ENCODE measurements at regions not wholly inside any gene's neighbourhood (a gene's known extent, or its start where the extent isn't known, plus 50 kb on each side); places are given as distances from the start of the nearest gene placed in this dataset.
"Not testable (repeated sequence)": the region's sequence is repeated elsewhere in the genome, so short reads cannot be mapped to it uniquely, and the experiment has no call there.

DNA sequence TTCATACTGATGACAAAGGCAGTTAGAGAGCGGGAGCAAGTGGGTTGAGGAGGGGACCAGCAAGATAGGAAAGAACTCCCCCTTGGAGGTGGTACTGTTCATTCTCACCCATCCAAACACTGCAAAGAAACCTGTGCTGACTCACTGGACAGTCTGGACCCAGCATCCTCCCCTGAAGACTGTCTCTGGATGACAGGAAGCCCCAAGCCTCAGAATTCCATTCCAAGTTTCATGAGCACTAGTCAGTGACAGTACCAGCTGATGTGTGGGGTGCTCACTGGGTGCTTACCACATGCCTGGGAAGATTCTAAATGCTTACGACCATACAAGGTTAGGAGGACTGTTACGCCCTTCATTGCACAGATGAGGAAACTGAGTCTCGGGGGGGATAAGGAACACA is 160.9 kb downstream of the IGLL1 start:
- H3F3A ChIP-seq (ENCODE audit: insufficient read depth, low read length), result no peaks in the 10 kb centered on the region
- TF ChIP-seq EZH2 (optimal IDR thresholded peaks at IDR 0.05; ENCODE audit: low read depth, low read length) (no peak), EZH2phosphoT487 (IDR thresholded peaks at IDR 0.05; ENCODE audit: low read length) (no peak)
- TF ChIP-seq, protein P1, sequence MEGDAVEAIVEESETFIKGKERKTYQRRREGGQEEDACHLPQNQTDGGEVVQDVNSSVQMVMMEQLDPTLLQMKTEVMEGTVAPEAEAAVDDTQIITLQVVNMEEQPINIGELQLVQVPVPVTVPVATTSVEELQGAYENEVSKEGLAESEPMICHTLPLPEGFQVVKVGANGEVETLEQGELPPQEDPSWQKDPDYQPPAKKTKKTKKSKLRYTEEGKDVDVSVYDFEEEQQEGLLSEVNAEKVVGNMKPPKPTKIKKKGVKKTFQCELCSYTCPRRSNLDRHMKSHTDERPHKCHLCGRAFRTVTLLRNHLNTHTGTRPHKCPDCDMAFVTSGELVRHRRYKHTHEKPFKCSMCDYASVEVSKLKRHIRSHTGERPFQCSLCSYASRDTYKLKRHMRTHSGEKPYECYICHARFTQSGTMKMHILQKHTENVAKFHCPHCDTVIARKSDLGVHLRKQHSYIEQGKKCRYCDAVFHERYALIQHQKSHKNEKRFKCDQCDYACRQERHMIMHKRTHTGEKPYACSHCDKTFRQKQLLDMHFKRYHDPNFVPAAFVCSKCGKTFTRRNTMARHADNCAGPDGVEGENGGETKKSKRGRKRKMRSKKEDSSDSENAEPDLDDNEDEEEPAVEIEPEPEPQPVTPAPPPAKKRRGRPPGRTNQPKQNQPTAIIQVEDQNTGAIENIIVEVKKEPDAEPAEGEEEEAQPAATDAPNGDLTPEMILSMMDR (IDR thresholded peaks at IDR 0.05; ENCODE audit: low read length), result no peak
- H3K9ac ChIP-seq (ENCODE audit: low read length), result no peak overlapping the region
- H3K9me2 ChIP-seq (replicated peaks; ENCODE audit: insufficient read depth, low read length), result no peaks in the 10 kb centered on the region
- H4K20me1 ChIP-seq (ENCODE audit: insufficient read depth, low read length), result no peaks in the 10 kb centered on the region
- DNase-seq, result no peak
- H3K4me2 ChIP-seq (ENCODE audit: low read depth, low read length), result no peak overlapping the region
- H3K4me1 ChIP-seq (ENCODE audit: low read length), result no peaks in the 10 kb centered on the region
- no peaks in the 10 kb centered on the region for H3K9me3 ChIP-seq (replicated peaks; ENCODE audit: insufficient read depth, low read length)
- no peak overlapping the region for H3K27ac ChIP-seq (ENCODE audit: low read length)
- H3K79me2 ChIP-seq (ENCODE audit: low read length), result no peaks in the 10 kb centered on the region
- no peak overlapping the region for H3K4me3 ChIP-seq (ENCODE audit: low read length)
- H3K27me3 ChIP-seq (replicated peaks; ENCODE audit: insufficient read depth, low read length), result peaks cover 16% of the 10 kb centered on the region
- H3K36me3 ChIP-seq (replicated peaks; ENCODE audit: insufficient read depth, low read length), result no peaks in the 10 kb centered on the region
- no peak overlapping the region for H2AFZ ChIP-seq (ENCODE audit: low read length)

DNA sequence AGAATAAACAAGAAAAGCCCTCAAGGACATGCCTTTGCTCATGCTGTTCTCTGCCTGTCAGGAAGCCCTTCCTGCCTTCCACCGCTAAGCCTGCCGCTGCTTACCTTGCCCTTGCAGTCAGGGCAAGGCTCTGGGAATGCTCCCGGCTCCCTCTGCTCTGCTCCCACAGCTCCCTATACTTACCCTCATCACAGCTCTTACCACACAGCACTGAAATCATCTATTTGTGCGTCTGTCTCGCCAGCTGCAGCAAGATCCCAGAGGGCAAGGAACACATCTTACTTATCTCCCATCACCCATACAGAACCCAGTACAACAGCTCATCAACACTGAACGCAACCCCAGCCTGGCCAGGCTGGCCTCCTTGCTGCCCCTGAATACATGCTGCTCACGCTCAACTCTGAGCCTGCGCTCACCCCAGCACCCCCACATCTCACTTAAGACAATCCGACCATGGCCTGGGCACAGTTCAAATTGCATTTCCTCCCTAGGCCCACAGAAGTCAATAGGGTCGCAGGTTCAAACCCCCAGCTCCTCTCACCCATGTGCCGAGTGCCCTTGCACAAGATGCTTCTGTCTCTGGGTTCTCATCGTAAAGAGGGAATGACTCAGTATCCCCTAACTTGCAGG is 161.8 kb downstream of the IGLL1 start:
- H3K4me3 ChIP-seq (ENCODE audit: low read length), result no peak overlapping the region
- no peak overlapping the region for H3K4me2 ChIP-seq (ENCODE audit: low read depth, low read length)
- H3K27ac ChIP-seq (ENCODE audit: low read length), result no peak overlapping the region
- H3K9me2 ChIP-seq (replicated peaks; ENCODE audit: insufficient read depth, low read length), result no peaks in the 10 kb centered on the region
- DNase-seq, result no peak
- H4K20me1 ChIP-seq (ENCODE audit: insufficient read depth, low read length), result no peaks in the 10 kb centered on the region
- H3K9me3 ChIP-seq (replicated peaks; ENCODE audit: insufficient read depth, low read length), result no peaks in the 10 kb centered on the region
- no peaks in the 10 kb centered on the region for H3K36me3 ChIP-seq (replicated peaks; ENCODE audit: insufficient read depth, low read length)
- H3K79me2 ChIP-seq (ENCODE audit: low read length), result no peaks in the 10 kb centered on the region
- H2AFZ ChIP-seq (ENCODE audit: low read length), result no peak overlapping the region
- H3K27me3 ChIP-seq (replicated peaks; ENCODE audit: insufficient read depth, low read length), result peaks cover 16% of the 10 kb centered on the region
- no peaks in the 10 kb centered on the region for H3K4me1 ChIP-seq (ENCODE audit: low read length)
- TF ChIP-seq EZH2phosphoT487 (IDR thresholded peaks at IDR 0.05; ENCODE audit: low read length) (no peak), EZH2 (optimal IDR thresholded peaks at IDR 0.05; ENCODE audit: low read depth, low read length) (no peak)
- TF ChIP-seq, protein P1 (IDR thresholded peaks at IDR 0.05; ENCODE audit: low read length), result no peak
- H3F3A ChIP-seq (ENCODE audit: insufficient read depth, low read length), result no peaks in the 10 kb centered on the region
- no peak overlapping the region for H3K9ac ChIP-seq (ENCODE audit: low read length)

DNA sequence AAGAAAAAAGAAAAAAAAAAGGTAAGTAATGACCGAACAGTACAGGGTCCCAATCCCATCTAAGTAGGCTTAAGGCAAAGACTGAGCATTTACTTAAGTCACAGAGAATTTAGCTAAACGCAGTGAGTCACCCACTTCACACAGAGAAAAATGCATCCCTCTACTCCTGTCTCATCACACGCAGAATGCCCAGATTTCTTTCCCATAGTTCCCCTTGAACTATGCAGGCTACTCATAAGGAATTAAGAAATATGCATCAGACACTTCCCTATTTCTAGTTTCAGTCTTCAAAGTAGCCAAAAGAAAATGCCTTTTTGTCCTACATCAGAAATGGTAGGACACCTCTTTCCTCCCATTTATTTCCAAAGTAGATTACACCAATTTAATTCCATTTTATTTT is 162.8 kb downstream of the IGLL1 start:
- H3K9me3 ChIP-seq (replicated peaks; ENCODE audit: insufficient read depth, low read length); H3K36me3 ChIP-seq (replicated peaks; ENCODE audit: insufficient read depth, low read length); H3K4me3 ChIP-seq (ENCODE audit: low read length); H4K20me1 ChIP-seq (ENCODE audit: insufficient read depth, low read length); H3K4me2 ChIP-seq (ENCODE audit: low read depth, low read length); DNase-seq; H3K27ac ChIP-seq (ENCODE audit: low read length); H3K4me1 ChIP-seq (ENCODE audit: low read length); H3F3A ChIP-seq (ENCODE audit: insufficient read depth, low read length); H3K79me2 ChIP-seq (ENCODE audit: low read length); H2AFZ ChIP-seq (ENCODE audit: low read length); H3K9ac ChIP-seq (ENCODE audit: low read length); H3K9me2 ChIP-seq (replicated peaks; ENCODE audit: insufficient read depth, low read length): not testable (repeated sequence)
- peaks cover 19% of the 10 kb centered on the region for H3K27me3 ChIP-seq (replicated peaks; ENCODE audit: insufficient read depth, low read length)

DNA sequence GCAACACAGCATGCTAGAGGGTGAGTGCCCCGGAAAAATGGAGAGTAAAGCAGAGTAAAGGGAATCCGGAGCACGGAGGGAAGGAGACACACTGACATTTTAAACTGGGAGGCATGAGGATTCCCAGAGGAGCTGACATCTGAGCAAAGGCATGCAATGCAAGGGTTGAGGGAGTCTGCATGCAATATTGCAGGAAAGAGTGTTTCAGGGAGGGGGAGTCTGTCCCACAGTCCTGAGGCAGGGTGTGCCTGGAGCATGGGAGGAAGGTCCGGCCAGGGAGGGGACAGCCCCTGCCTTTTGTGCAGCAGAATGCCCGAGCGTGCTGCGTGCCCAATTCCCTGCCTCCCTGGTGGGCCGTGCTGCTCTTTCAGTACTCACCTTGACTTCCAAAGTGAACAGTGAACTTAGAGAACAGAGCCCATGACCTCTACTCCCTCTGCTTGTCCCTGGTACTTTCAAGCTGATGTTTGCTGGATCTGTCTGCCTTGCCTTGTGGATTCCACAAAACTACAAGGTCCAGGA is 163.9 kb downstream of the IGLL1 start:
- H3K27ac ChIP-seq (ENCODE audit: low read length); H3K4me2 ChIP-seq (ENCODE audit: low read depth, low read length); H3K36me3 ChIP-seq (replicated peaks; ENCODE audit: insufficient read depth, low read length); H3K79me2 ChIP-seq (ENCODE audit: low read length); H4K20me1 ChIP-seq (ENCODE audit: insufficient read depth, low read length); H2AFZ ChIP-seq (ENCODE audit: low read length); H3K4me3 ChIP-seq (ENCODE audit: low read length); H3F3A ChIP-seq (ENCODE audit: insufficient read depth, low read length); H3K9me3 ChIP-seq (replicated peaks; ENCODE audit: insufficient read depth, low read length); H3K4me1 ChIP-seq (ENCODE audit: low read length); H3K9me2 ChIP-seq (replicated peaks; ENCODE audit: insufficient read depth, low read length); H3K9ac ChIP-seq (ENCODE audit: low read length); DNase-seq: not testable (repeated sequence)
- peaks cover 19% of the 10 kb centered on the region for H3K27me3 ChIP-seq (replicated peaks; ENCODE audit: insufficient read depth, low read length)
